ENCODE measurements at regions not wholly inside any gene's neighbourhood (a gene's known extent, or its start where the extent isn't known, plus 50 kb on each side); places are given as distances from the start of the nearest gene placed in this dataset.

DNA sequence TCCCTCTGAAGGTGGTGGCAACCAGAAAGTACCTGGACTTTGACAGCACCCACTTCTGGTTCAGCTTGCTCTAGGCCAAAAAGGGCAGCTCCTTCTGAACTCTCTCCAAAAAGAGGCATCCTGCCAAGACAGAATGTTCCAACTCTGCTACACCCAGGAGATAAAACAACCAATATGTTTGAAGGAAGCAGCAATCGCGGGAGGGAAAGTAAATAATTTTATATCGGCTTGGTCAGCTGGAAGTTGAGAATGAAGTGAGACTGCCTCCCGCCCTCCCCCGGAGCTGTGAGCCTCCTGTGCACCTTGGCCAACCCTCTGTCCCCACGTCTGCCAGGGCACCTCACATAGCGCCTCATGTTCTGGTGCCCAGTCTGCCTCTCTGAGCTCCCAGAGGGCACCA is 130.3 kb upstream of the ATP1A1 start:
- H3K4me3 Mint-ChIP-seq (ENCODE audit: unreplicated experiment), result no peak overlapping the region
- no peak overlapping the region for H3K27ac Mint-ChIP-seq (ENCODE audit: unreplicated experiment)
- TF ChIP-seq, protein P1, sequence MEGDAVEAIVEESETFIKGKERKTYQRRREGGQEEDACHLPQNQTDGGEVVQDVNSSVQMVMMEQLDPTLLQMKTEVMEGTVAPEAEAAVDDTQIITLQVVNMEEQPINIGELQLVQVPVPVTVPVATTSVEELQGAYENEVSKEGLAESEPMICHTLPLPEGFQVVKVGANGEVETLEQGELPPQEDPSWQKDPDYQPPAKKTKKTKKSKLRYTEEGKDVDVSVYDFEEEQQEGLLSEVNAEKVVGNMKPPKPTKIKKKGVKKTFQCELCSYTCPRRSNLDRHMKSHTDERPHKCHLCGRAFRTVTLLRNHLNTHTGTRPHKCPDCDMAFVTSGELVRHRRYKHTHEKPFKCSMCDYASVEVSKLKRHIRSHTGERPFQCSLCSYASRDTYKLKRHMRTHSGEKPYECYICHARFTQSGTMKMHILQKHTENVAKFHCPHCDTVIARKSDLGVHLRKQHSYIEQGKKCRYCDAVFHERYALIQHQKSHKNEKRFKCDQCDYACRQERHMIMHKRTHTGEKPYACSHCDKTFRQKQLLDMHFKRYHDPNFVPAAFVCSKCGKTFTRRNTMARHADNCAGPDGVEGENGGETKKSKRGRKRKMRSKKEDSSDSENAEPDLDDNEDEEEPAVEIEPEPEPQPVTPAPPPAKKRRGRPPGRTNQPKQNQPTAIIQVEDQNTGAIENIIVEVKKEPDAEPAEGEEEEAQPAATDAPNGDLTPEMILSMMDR (IDR thresholded peaks at IDR 0.05), result no peak
- peaks cover 13% of the 10 kb centered on the region for H3K27me3 Mint-ChIP-seq (ENCODE audit: low read depth)
- no peaks in the 10 kb centered on the region for H3K9me3 Mint-ChIP-seq (ENCODE audit: low read depth)
- H3K4me1 Mint-ChIP-seq (ENCODE audit: low read depth), result no peaks in the 10 kb centered on the region
- DNase-seq (ENCODE audit: low spot score), result no peak
- H3K36me3 Mint-ChIP-seq (ENCODE audit: low read depth), result no peaks in the 10 kb centered on the region

GRCh38 chr1:116243333-116244054 is 129.6 kb upstream of the ATP1A1 start:
- no peak overlapping the region for H3K4me3 Mint-ChIP-seq (ENCODE audit: unreplicated experiment)
- H3K27me3 Mint-ChIP-seq (ENCODE audit: low read depth), result peaks cover 13% of the 10 kb centered on the region
- no peak for DNase-seq (ENCODE audit: low spot score)
- no peaks in the 10 kb centered on the region for H3K4me1 Mint-ChIP-seq (ENCODE audit: low read depth)
- H3K27ac Mint-ChIP-seq (ENCODE audit: unreplicated experiment), result no peak overlapping the region
- no peaks in the 10 kb centered on the region for H3K36me3 Mint-ChIP-seq (ENCODE audit: low read depth)
- TF ChIP-seq, protein P1 (IDR thresholded peaks at IDR 0.05), result no peak
- no peaks in the 10 kb centered on the region for H3K9me3 Mint-ChIP-seq (ENCODE audit: low read depth)

GRCh38 chr1:116246174-116246573 is 126.9 kb upstream of the ATP1A1 start:
- DNase-seq (ENCODE audit: low spot score), result no peak
- H3K9me3 Mint-ChIP-seq (ENCODE audit: low read depth), result no peaks in the 10 kb centered on the region
- no peak overlapping the region for H3K27ac Mint-ChIP-seq (ENCODE audit: unreplicated experiment)
- TF ChIP-seq, protein P1 (IDR thresholded peaks at IDR 0.05), result no peak
- no peaks in the 10 kb centered on the region for H3K4me1 Mint-ChIP-seq (ENCODE audit: low read depth)
- H3K27me3 Mint-ChIP-seq (ENCODE audit: low read depth), result peaks cover 8% of the 10 kb centered on the region
- no peaks in the 10 kb centered on the region for H3K36me3 Mint-ChIP-seq (ENCODE audit: low read depth)
- H3K4me3 Mint-ChIP-seq (ENCODE audit: unreplicated experiment), result no peak overlapping the region

GRCh38 chr1:116252271-116252670 is 120.8 kb upstream of the ATP1A1 start:
- Mint-ChIP-seq H3K9me3 (ENCODE audit: low read depth) (no peaks in the 10 kb centered on the region), H3K27me3 (ENCODE audit: low read depth) (peaks cover 8% of the 10 kb centered on the region), H3K36me3 (ENCODE audit: low read depth) (no peaks in the 10 kb centered on the region), H3K27ac (ENCODE audit: unreplicated experiment) (no peak overlapping the region), H3K4me1 (ENCODE audit: low read depth) (peaks cover 3% of the 10 kb centered on the region), H3K4me3 (ENCODE audit: unreplicated experiment) (no peak overlapping the region)
- TF ChIP-seq, protein P1 (IDR thresholded peaks at IDR 0.05), result no peak
- DNase-seq (ENCODE audit: low spot score), result no peak

DNA sequence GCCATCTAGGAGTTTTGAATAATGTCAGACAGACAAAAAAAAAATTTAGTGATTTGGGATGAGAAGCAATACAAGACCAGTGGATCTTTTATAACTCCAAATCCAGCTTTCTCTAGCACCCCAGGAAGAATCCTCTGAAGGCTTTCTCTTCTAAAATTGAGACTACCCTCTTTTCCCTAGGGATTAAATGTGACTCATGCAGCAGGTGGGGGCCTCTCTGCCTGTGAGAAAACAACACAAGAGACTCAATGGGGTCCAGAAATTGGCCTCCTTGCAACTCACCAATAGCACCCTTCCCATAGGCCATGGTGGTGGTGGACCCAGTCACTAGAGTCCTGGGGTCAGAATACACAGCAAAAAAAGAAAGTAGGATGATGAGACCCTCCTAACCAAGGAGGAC is 120.3 kb upstream of the ATP1A1 start:
- Mint-ChIP-seq H3K4me3 (ENCODE audit: unreplicated experiment) (no peak overlapping the region), H3K4me1 (ENCODE audit: low read depth) (peaks cover 3% of the 10 kb centered on the region), H3K27me3 (ENCODE audit: low read depth) (peaks cover 8% of the 10 kb centered on the region), H3K9me3 (ENCODE audit: low read depth) (no peaks in the 10 kb centered on the region), H3K36me3 (ENCODE audit: low read depth) (no peaks in the 10 kb centered on the region), H3K27ac (ENCODE audit: unreplicated experiment) (no peak overlapping the region)
- TF ChIP-seq, protein P1 (IDR thresholded peaks at IDR 0.05), result no peak
- no peak for DNase-seq (ENCODE audit: low spot score)
